OCI-LY3 (cell line): ENCODE measurements at regions not wholly inside any gene's neighbourhood (a gene's known extent, or its start where the extent isn't known, plus 50 kb on each side); places are given as distances from the start of the nearest gene placed in this dataset.

Experiments used
- H2AFZ ChIP-seq: fragments of 200-600, 300-600 bp; shearing (Covaris generic); 2 replicates; pipeline ENCODE4 v1.6.0; 2014; ENCODE audit warnings: antibody characterized with exemption, low read depth, low read length
- H3K27ac ChIP-seq: fragments of 200-600, 300-600 bp; sonication (generic); 2 replicates; pipeline ENCODE4 v1.5.1; 2014; ENCODE audit warnings: mild to moderate bottlenecking, low read length, moderate library complexity, mixed read lengths
- H3K27me3 ChIP-seq: fragments of 200-600, 300-600 bp; sonication (generic); 2 replicates; pipeline ENCODE4 v1.6.1; 2014; ENCODE audit warnings: low read depth, low read length, mixed read lengths
- H3K36me3 ChIP-seq: fragments of 200-600, 300-600 bp; sonication (generic); replicated peaks from 2 replicates; pipeline ENCODE3; 2014; ENCODE audit warnings: low read depth, low read length, mixed read lengths
- H3K4me1 ChIP-seq: fragments of 300-600, 200-600 bp; sonication (generic); 2 replicates; pipeline ENCODE4 v1.6.1; 2014; ENCODE audit warnings: low read length, mixed read lengths
- H3K4me2 ChIP-seq: fragments of 200-600, 300-600 bp; sonication (generic); 2 replicates; pipeline ENCODE4 v1.6.1; 2014; ENCODE audit warnings: low read length, mixed read lengths
- H3K4me3 ChIP-seq: fragments of 300-600, 200-600 bp; sonication (generic); 2 replicates; pipeline ENCODE4 v1.5.1; 2014; ENCODE audit warnings: antibody characterized with exemption, mild to moderate bottlenecking, low read length, moderate library complexity
- H3K79me2 ChIP-seq: fragments of 300-600, 200-600 bp; shearing (Covaris generic); 2 replicates; pipeline ENCODE4 v1.6.1; 2014; ENCODE audit warnings: mild to moderate bottlenecking, low read length, mixed read lengths
- H3K9ac ChIP-seq: fragments of 300-600, 200-600 bp; shearing (Covaris generic); 2 replicates; pipeline ENCODE4 v1.6.0; 2014; ENCODE audit warnings: mild to moderate bottlenecking, low read length, moderate library complexity
- H3K9me3 ChIP-seq: fragments of 200-600, 300-600 bp; shearing (Covaris generic); 2 replicates; pipeline ENCODE4 v1.6.1; 2014; ENCODE audit warnings: low read length, mixed read lengths; ENCODE audit not compliant: insufficient read depth
- H4K20me1 ChIP-seq: fragments of 200-600, 300-600 bp; sonication (generic); 2 replicates; pipeline ENCODE4 v1.6.1; 2016; ENCODE audit warnings: low read length, mixed read lengths; ENCODE audit not compliant: insufficient read depth
- EZH2phosphoT487 ChIP-seq: fragments of 200-600 bp; shearing (Covaris generic); IDR thresholded peaks from 2 replicates; pipeline ENCODE4 v1.6.1; 2018; ENCODE audit warnings: antibody characterized with exemption, mixed run types, low read depth
- TF ChIP-seq, protein P1 (sequence below): fragments of 200-600, 300-600 bp; sonication (generic); IDR thresholded peaks from 2 replicates; pipeline ENCODE4 v1.5.1; 2014; ENCODE audit warnings: antibody characterized with exemption, low read length, low read depth

DNA sequence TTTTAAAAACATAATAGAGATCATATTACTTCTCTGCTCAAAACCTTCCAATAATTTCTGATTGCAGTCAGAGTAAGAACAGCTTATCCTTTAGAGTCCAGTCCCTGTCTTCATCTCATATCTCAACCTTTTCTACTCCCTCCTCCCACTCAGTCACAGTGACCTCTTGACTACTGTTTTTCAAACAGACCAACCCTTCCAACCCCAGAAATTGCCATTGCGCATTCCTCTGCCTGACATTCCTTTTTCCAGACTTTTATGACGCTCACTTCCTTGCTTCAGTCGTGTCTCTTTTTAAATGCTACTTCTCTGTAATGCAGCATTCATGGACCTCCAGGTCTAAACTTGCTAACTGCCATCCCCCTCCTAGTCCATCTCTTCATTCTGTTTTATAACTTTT is 800.5 kb downstream of the BRINP1 start:
- no peaks in the 10 kb centered on the region for H3K4me1 ChIP-seq
- TF ChIP-seq, protein P1, sequence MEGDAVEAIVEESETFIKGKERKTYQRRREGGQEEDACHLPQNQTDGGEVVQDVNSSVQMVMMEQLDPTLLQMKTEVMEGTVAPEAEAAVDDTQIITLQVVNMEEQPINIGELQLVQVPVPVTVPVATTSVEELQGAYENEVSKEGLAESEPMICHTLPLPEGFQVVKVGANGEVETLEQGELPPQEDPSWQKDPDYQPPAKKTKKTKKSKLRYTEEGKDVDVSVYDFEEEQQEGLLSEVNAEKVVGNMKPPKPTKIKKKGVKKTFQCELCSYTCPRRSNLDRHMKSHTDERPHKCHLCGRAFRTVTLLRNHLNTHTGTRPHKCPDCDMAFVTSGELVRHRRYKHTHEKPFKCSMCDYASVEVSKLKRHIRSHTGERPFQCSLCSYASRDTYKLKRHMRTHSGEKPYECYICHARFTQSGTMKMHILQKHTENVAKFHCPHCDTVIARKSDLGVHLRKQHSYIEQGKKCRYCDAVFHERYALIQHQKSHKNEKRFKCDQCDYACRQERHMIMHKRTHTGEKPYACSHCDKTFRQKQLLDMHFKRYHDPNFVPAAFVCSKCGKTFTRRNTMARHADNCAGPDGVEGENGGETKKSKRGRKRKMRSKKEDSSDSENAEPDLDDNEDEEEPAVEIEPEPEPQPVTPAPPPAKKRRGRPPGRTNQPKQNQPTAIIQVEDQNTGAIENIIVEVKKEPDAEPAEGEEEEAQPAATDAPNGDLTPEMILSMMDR, result no peak
- TF ChIP-seq EZH2phosphoT487, result no peak
- no peaks in the 10 kb centered on the region for H3K36me3 ChIP-seq
- no peaks in the 10 kb centered on the region for H3K9me3 ChIP-seq
- no peak overlapping the region for H3K4me3 ChIP-seq
- H4K20me1 ChIP-seq, result no peaks in the 10 kb centered on the region
- no peaks in the 10 kb centered on the region for H3K27me3 ChIP-seq
- H2AFZ ChIP-seq, result no peak overlapping the region
- no peak overlapping the region for H3K4me2 ChIP-seq
- no peaks in the 10 kb centered on the region for H3K79me2 ChIP-seq
- H3K9ac ChIP-seq, result no peak overlapping the region
- no peak overlapping the region for H3K27ac ChIP-seq

DNA sequence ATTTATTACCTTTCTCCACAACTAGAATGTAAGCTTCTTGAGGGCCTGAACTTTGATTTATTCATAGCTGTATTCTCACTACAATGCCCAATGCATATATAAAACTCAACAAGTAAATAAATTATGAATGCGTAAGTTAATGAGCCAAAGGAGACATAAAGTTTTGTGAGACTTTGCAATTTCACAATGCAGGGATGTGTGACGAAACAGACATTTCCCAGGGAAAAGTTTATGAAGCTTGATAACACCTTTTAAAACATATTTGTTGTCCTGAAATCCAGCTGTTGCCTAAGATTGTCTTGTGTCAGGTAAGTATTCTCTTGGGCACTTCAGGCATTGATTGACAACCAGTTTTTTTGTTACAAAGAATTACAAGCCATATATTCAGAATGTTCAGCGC is 800.1 kb downstream of the BRINP1 start:
- H3K4me3 ChIP-seq, result no peak overlapping the region
- no peak overlapping the region for H3K27ac ChIP-seq
- no peaks in the 10 kb centered on the region for H4K20me1 ChIP-seq
- no peaks in the 10 kb centered on the region for H3K9me3 ChIP-seq
- H3K27me3 ChIP-seq, result no peaks in the 10 kb centered on the region
- no peaks in the 10 kb centered on the region for H3K36me3 ChIP-seq
- no peaks in the 10 kb centered on the region for H3K4me1 ChIP-seq
- no peak overlapping the region for H3K9ac ChIP-seq
- no peak overlapping the region for H2AFZ ChIP-seq
- TF ChIP-seq EZH2phosphoT487, result no peak
- TF ChIP-seq, protein P1, result no peak
- H3K4me2 ChIP-seq, result no peak overlapping the region
- H3K79me2 ChIP-seq, result no peaks in the 10 kb centered on the region

DNA sequence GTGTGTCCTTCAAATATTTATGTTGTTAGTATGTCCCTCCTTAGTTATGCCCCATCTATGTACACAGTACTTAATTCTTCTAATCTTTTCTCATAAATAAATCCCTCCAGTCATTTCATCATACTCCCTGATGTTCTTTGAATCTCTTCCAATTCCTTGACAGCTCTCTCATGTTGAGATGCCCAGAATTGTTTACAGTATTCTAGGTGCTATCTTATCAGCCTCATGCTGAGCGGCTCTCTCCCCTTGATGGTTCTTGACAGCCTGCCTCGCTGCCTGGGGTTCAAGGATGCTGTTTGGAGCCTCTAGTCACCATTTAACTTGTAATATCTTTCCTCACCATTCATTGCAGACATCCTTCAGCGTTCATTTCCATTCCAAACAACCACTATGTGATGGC is 799.2 kb downstream of the BRINP1 start:
- TF ChIP-seq, protein P1, result no peak
- no peak for TF ChIP-seq EZH2phosphoT487
- Histone ChIP-seq H4K20me1 (no peaks in the 10 kb centered on the region), H3K4me3 (no peak overlapping the region), H3K36me3 (no peaks in the 10 kb centered on the region), H2AFZ (no peak overlapping the region), H3K9ac (no peak overlapping the region), H3K79me2 (no peaks in the 10 kb centered on the region), H3K27ac (no peak overlapping the region), H3K4me1 (no peaks in the 10 kb centered on the region), H3K4me2 (no peak overlapping the region), H3K27me3 (no peaks in the 10 kb centered on the region), H3K9me3 (no peaks in the 10 kb centered on the region)

DNA sequence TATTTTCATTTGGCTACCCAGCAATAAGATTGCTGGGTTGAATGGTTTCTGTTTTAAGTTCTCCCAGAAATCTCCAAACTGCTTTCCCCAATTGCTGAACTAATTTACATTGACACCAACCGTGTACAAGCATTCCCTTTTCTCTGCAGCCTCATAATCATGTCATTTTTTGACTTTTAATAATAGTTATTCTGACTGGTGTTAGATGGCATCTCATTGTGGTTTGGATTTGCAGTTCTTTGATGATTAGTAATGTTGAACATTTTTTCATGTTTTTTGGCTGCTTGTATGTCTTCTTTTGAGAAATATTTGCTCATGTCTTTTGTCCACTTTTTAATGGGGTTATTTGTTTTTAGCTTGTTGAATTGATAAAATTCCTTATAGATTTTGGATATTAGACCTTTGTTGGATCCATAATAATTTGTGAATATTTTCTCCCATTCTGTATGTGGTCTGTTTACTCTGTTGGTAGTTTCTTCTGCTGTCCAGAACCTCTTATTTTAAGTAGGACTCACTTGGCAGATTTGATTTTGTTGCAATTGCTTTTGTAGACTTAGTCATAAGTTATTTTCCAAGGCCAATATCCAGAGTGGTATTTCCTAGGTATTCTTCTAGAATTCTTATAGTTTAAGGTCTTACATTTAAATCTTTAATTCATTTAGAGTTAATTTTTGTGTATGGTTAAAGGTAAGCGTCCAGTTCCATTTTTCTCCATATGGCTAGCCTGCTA is 793.7 kb downstream of the BRINP1 start:
- no peak overlapping the region for H2AFZ ChIP-seq
- no peak overlapping the region for H3K4me3 ChIP-seq
- H3K9me3 ChIP-seq, result no peaks in the 10 kb centered on the region
- no peaks in the 10 kb centered on the region for H3K4me1 ChIP-seq
- no peak overlapping the region for H3K27ac ChIP-seq
- H3K79me2 ChIP-seq, result no peaks in the 10 kb centered on the region
- no peak overlapping the region for H3K4me2 ChIP-seq
- no peaks in the 10 kb centered on the region for H3K36me3 ChIP-seq
- no peaks in the 10 kb centered on the region for H3K27me3 ChIP-seq
- H4K20me1 ChIP-seq, result no peaks in the 10 kb centered on the region
- TF ChIP-seq, protein P1, result no peak
- TF ChIP-seq EZH2phosphoT487, result no peak
- no peak overlapping the region for H3K9ac ChIP-seq
